Liver (tissue), 8 donors: ENCODE measurements at regions not wholly inside any gene's neighbourhood (a gene's known extent, or its start where the extent isn't known, plus 50 kb on each side); places are given as distances from the start of the nearest gene placed in this dataset.
"Not testable (repeated sequence)": the region's sequence is repeated elsewhere in the genome, so short reads cannot be mapped to it uniquely, and the experiment has no call there.

ENCODE experiments used
- DNase-seq: peaks from one replicate; pipeline ENCODE4 v3.0.0-alpha.2; 2017; ENCODE audit warnings: low spot score
- H3K27ac ChIP-seq, 2 donors: one replicate each; pipeline ENCODE4 v1.7.0; 2013; ENCODE audit warnings: inconsistent platforms in 2 of 2, low read length in 2 of 2, control low read depth in 1 of 2, low read depth in 1 of 2, mild to moderate bottlenecking in 1 of 2
- H3K27me3 ChIP-seq, 4 donors: one replicate each; pipeline versions ENCODE4 v1.6.1 to v1.7.0; 2013; ENCODE audit warnings: low read length in 3 of 4, inconsistent platforms in 1 of 4, mild to moderate bottlenecking in 1 of 4, moderate library complexity in 1 of 4; ENCODE audit not compliant: control insufficient read depth in 4 of 4, insufficient read depth in 4 of 4
- H3K36me3 ChIP-seq, 4 donors: one replicate each; pipeline versions ENCODE4 v1.6.1 to v1.7.0; 2013; ENCODE audit warnings: low read length in 3 of 4, mild to moderate bottlenecking in 3 of 4, low read depth in 1 of 4, moderate library complexity in 1 of 4; ENCODE audit not compliant: control insufficient read depth in 4 of 4, insufficient read depth in 3 of 4
- H3K4me1 ChIP-seq, 4 donors: one replicate each; pipeline versions ENCODE4 v1.6.1 to v1.7.0; 2013; ENCODE audit warnings: low read length in 3 of 4, mild to moderate bottlenecking in 3 of 4, moderate library complexity in 1 of 4; ENCODE audit not compliant: control insufficient read depth in 4 of 4, insufficient read depth in 4 of 4
- H3K4me3 ChIP-seq, 3 donors: one replicate each; pipeline versions ENCODE4 v1.6.1 to v1.7.0; 2013; ENCODE audit warnings: low read length in 3 of 3, control low read depth in 1 of 3, low read depth in 1 of 3, mild to moderate bottlenecking in 1 of 3
- H3K9ac ChIP-seq, 2 donors: one replicate each; pipeline ENCODE4 v1.7.0; 2013; ENCODE audit warnings: low read length in 2 of 2, mild to moderate bottlenecking in 2 of 2, moderate library complexity in 2 of 2, control low read depth in 1 of 2, low read depth in 1 of 2
- H3K9me3 ChIP-seq, 4 donors: one replicate each; pipeline versions ENCODE4 v1.6.1 to v1.7.0; 2013; ENCODE audit warnings: low read length in 3 of 4; ENCODE audit not compliant: control insufficient read depth in 4 of 4
- ATF3 ChIP-seq: IDR thresholded peaks from 2 replicates; pipeline ENCODE4 v1.6.1; 2016; ENCODE audit warnings: antibody characterized with exemption
- CTCF ChIP-seq: fragments of 150-350 bp; IDR thresholded peaks from 2 replicates; pipeline ENCODE4 v1.5.1; 2017; ENCODE audit warnings: improper control_type of control experiment, low read depth, low read length; ENCODE audit not compliant: missing input control
- EGR1 ChIP-seq, 2 donors: IDR thresholded peaks; 2 replicates each; pipeline ENCODE4 v1.6.1; 2016 to 2018; ENCODE audit warnings: antibody characterized with exemption in 2 of 2, low read depth in 2 of 2
- FOXA1 ChIP-seq: IDR thresholded peaks from 2 replicates; pipeline ENCODE4 v1.6.1; 2016; ENCODE audit warnings: antibody characterized with exemption
- FOXA2 ChIP-seq: IDR thresholded peaks from 2 replicates; pipeline ENCODE4 v1.6.1; 2016; ENCODE audit warnings: antibody characterized with exemption
- GABPA ChIP-seq, 2 donors: IDR thresholded peaks in 1 of 2; conservative IDR thresholded peaks in 1 of 2; 2 replicates each; pipeline ENCODE4 v1.6.1; 2016; ENCODE audit warnings: antibody characterized with exemption in 2 of 2, mild to moderate bottlenecking in 1 of 2, moderate library complexity in 1 of 2
- HNF4A ChIP-seq, 2 donors: conservative IDR thresholded peaks; 2 replicates each; pipeline ENCODE4 v1.6.1; 2016; ENCODE audit warnings: antibody characterized with exemption in 2 of 2, mild to moderate bottlenecking in 2 of 2
- HNF4G ChIP-seq: IDR thresholded peaks from 2 replicates; pipeline ENCODE4 v1.6.1; 2016; ENCODE audit warnings: antibody characterized with exemption
- JUND ChIP-seq, 2 donors: IDR thresholded peaks; 2 replicates each; pipeline ENCODE4 v1.6.1; 2016; ENCODE audit warnings: antibody characterized with exemption in 2 of 2
- NR2F2 ChIP-seq: IDR thresholded peaks from 2 replicates; pipeline ENCODE4 v1.6.1; 2016; ENCODE audit warnings: antibody characterized with exemption
- REST ChIP-seq: IDR thresholded peaks from 2 replicates; pipeline ENCODE4 v1.6.1; 2016; ENCODE audit warnings: antibody characterized with exemption, mild to moderate bottlenecking
- RXRA ChIP-seq, 2 donors: IDR thresholded peaks; 2 replicates each; pipeline ENCODE4 v1.6.1; 2017 to 2018; ENCODE audit warnings: antibody characterized with exemption in 2 of 2, mild to moderate bottlenecking in 1 of 2
- SP1 ChIP-seq: IDR thresholded peaks from 2 replicates; pipeline ENCODE4 v1.6.1; 2018; ENCODE audit warnings: antibody characterized with exemption, mild to moderate bottlenecking
- TAF1 ChIP-seq: conservative IDR thresholded peaks from 2 replicates; pipeline ENCODE4 v1.6.1; 2016; ENCODE audit warnings: antibody characterized with exemption, mild to moderate bottlenecking
- YY1 ChIP-seq: IDR thresholded peaks from 2 replicates; pipeline ENCODE4 v1.6.1; 2016; ENCODE audit warnings: antibody characterized with exemption, mild to moderate bottlenecking
- whole genome bisulfite sequencing: extraction: QIAGEN DNeasy Blood & Tissue Kit; methylation state at CpG from one replicate; pipeline ENCODE4 v1.1.7; 2013; 5-methylcytosine and 5-hydroxymethylcytosine counted together
- TF ChIP-seq, protein P1 (sequence below): IDR thresholded peaks from 2 replicates; pipeline ENCODE4 v1.6.1; 2016; ENCODE audit warnings: antibody characterized with exemption
- donor health status: healthy.
- donor health status: healthy.
- donor health status: healthy.
- donor health status: healthy.
- donor health status: healthy.

DNA sequence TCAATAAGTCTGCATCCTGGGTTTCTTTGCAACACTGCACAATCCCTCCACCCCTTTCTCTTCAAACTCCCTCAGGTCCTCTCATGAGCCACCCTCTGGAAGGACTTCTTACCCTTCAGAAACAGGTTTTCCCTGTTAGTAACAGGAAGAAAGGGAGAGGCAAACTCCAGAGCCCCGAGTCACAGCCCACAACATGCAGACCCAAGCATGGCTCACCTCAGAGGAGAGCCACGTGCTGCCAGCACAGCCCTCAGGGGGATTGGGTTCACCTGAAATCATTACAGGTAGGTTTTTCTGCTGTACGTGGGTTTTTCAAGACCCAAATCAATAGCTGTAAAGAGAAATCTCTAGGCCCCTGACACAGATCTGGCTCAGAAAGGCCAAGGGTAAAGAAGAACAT is 359.7 kb upstream of the ATP10A start:
- no peak for DNase-seq
- H3K9me3 ChIP-seq: no peaks in the 10 kb centered on the region
- WGBS: 57% methylated on average over 3 of the region's 3 CpGs

GRCh38 chr15:26217043-26217442 is 353.9 kb upstream of the ATP10A start:
- H3K27me3 ChIP-seq, H3K9me3 ChIP-seq, H3K36me3 ChIP-seq, H3K9ac ChIP-seq, H3K27ac ChIP-seq, DNase-seq, H3K4me1 ChIP-seq, H3K4me3 ChIP-seq: not testable (repeated sequence)
- WGBS: 85% methylated on average over 2 of the region's 2 CpGs

More for the DNA sequence above, 359.7 kb upstream of the ATP10A start:
- no peak overlapping the region for H3K4me3 ChIP-seq
- H3K4me1 ChIP-seq: no peaks in the 10 kb centered on the region
- H3K36me3 ChIP-seq: no peaks in the 10 kb centered on the region
- H3K27ac ChIP-seq: no peak overlapping the region
- no peaks in the 10 kb centered on the region for H3K27me3 ChIP-seq
- TF ChIP-seq, protein P1, sequence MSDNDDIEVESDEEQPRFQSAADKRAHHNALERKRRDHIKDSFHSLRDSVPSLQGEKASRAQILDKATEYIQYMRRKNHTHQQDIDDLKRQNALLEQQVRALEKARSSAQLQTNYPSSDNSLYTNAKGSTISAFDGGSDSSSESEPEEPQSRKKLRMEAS: no peak
- TF ChIP-seq FOXA2 (no peak), TAF1 (no peak), FOXA1 (no peak), ATF3 (no peak), YY1 (no peak), HNF4G (no peak), REST (no peak), HNF4A (conservative IDR thresholded peaks at IDR 0.05) (no peak), JUND (IDR thresholded peaks at IDR 0.05) (no peak), RXRA (IDR thresholded peaks at IDR 0.05) (no peak), CTCF (no peak), SP1 (no peak), NR2F2 (no peak), GABPA (IDR thresholded peaks at IDR 0.05 in 1 of 2, conservative IDR thresholded peaks at IDR 0.05 in 1 of 2) (no peak), EGR1 (IDR thresholded peaks at IDR 0.05; ENCODE audit: low read depth in 2 of 2) (no peak)
- no peak overlapping the region for H3K9ac ChIP-seq
